ENCODE measurements at regions not wholly inside any gene's neighbourhood (a gene's known extent, or its start where the extent isn't known, plus 50 kb on each side); places are given as distances from the start of the nearest gene placed in this dataset.

GRCh38 chr6:115618256-115618655 lies 442.4 kb downstream of the FRK start:
- DNase-seq (ENCODE audit: low read depth), result no peak
- H3K36me3 ChIP-seq (ENCODE audit: control insufficient read depth, insufficient read depth, low read length), result no peaks in the 10 kb centered on the region
- CTCF ChIA-PET, result no interaction called here
- no peaks in the 10 kb centered on the region for H3K27me3 ChIP-seq (ENCODE audit: control insufficient read depth, insufficient read depth, low read length)
- no peak for TF ChIP-seq CTCF (IDR thresholded peaks at IDR 0.05; ENCODE audit: insufficient read depth, low read depth, low read length)
- POLR2A ChIA-PET, result no interaction called here
- no peak overlapping the region for H3K4me3 ChIP-seq (ENCODE audit: low read depth, low read length)

- no peak overlapping the region for H3K4me3 ChIP-seq (ENCODE audit: low read depth, low read length)
- ChIA-PET CTCF (interaction anchor here (0.6 to 0.7 kb wide), 2 partner anchors 27 to 419 kb away, joined by 3 read pairs; no protein-coding TSS in a partner anchor), POLR2A (no interaction called here)
- H3K36me3 ChIP-seq (ENCODE audit: control insufficient read depth, insufficient read depth, low read length), result no peaks in the 10 kb centered on the region
- DNase-seq (ENCODE audit: low read depth), result no peak
- no peaks in the 10 kb centered on the region for H3K27me3 ChIP-seq (ENCODE audit: control insufficient read depth, insufficient read depth, low read length)
- no peak for TF ChIP-seq CTCF (IDR thresholded peaks at IDR 0.05; ENCODE audit: insufficient read depth, low read depth, low read length)
Observed at GRCh38 chr6:115617031-115617430, 443.7 kb downstream of the FRK start.

GRCh38 chr6:115613488-115613887 lies 447.2 kb downstream of the FRK start:
- Histone ChIP-seq H3K36me3 (ENCODE audit: control insufficient read depth, insufficient read depth, low read length) (no peaks in the 10 kb centered on the region), H3K4me3 (ENCODE audit: low read depth, low read length) (no peak overlapping the region), H3K27me3 (ENCODE audit: control insufficient read depth, insufficient read depth, low read length) (no peaks in the 10 kb centered on the region)
- no peak for TF ChIP-seq CTCF (IDR thresholded peaks at IDR 0.05; ENCODE audit: insufficient read depth, low read depth, low read length)
- POLR2A ChIA-PET, result no interaction called here
- DNase-seq (ENCODE audit: low read depth), result peak; percentile 99
- CTCF ChIA-PET, result interaction anchor here (1.3 kb wide), 1 partner anchor 11 kb away, joined by 4 read pairs; no protein-coding TSS in a partner anchor

GRCh38 chr6:115612796-115613479 lies 447.8 kb downstream of the FRK start:
- ChIA-PET CTCF (interaction anchor here (1.3 kb wide), 1 partner anchor 10 kb away, joined by 4 read pairs; no protein-coding TSS in a partner anchor), POLR2A (no interaction called here)
- DNase-seq (ENCODE audit: low read depth), result no peak
- no peak for TF ChIP-seq CTCF (IDR thresholded peaks at IDR 0.05; ENCODE audit: insufficient read depth, low read depth, low read length)
- Histone ChIP-seq H3K36me3 (ENCODE audit: control insufficient read depth, insufficient read depth, low read length) (no peaks in the 10 kb centered on the region), H3K4me3 (ENCODE audit: low read depth, low read length) (no peak overlapping the region), H3K27me3 (ENCODE audit: control insufficient read depth, insufficient read depth, low read length) (no peaks in the 10 kb centered on the region)

- Histone ChIP-seq H3K4me3 (ENCODE audit: low read depth, low read length) (no peak overlapping the region), H3K36me3 (ENCODE audit: control insufficient read depth, insufficient read depth, low read length) (no peaks in the 10 kb centered on the region), H3K27me3 (ENCODE audit: control insufficient read depth, insufficient read depth, low read length) (no peaks in the 10 kb centered on the region)
- no peak for DNase-seq (ENCODE audit: low read depth)
- ChIA-PET POLR2A (no interaction called here), CTCF (no interaction called here)
- no peak for TF ChIP-seq CTCF (IDR thresholded peaks at IDR 0.05; ENCODE audit: insufficient read depth, low read depth, low read length)
Observed at GRCh38 chr6:115612216-115612615, 448.5 kb downstream of the FRK start.
